ENCODE measurements at regions not wholly inside any gene's neighbourhood (a gene's known extent, or its start where the extent isn't known, plus 50 kb on each side); places are given as distances from the start of the nearest gene placed in this dataset.

GRCh38 chr6:165056292-165056691 is 253.1 kb downstream of the C6orf118 start:
- H2AFZ ChIP-seq (ENCODE audit: control insufficient read depth, low read length): no peak overlapping the region
- H3K27me3 ChIP-seq (ENCODE audit: control insufficient read depth, extremely low read depth, insufficient read depth, low read length): no peaks in the 10 kb centered on the region
- H3K36me3 ChIP-seq (ENCODE audit: control insufficient read depth in 2 of 2, extremely low read depth in 1 of 2, insufficient read depth in 2 of 2, low read length in 2 of 2): no peaks in the 10 kb centered on the region
- DNase-seq (ENCODE audit: low read depth, low spot score) (no peak), FAIRE-seq (no peak)
- H3K9me1 ChIP-seq (ENCODE audit: control insufficient read depth, extremely low read depth, insufficient read depth, low read length): no peaks in the 10 kb centered on the region
- no peaks in the 10 kb centered on the region for H3K4me1 ChIP-seq (ENCODE audit: control insufficient read depth, extremely low read depth, insufficient read depth, low read length)
- no peak overlapping the region for H3K4me3 ChIP-seq (ENCODE audit: control insufficient read depth in 2 of 3, extremely low read depth in 1 of 3, insufficient read depth in 2 of 3, low read depth in 1 of 3, low read length in 3 of 3)
- TF ChIP-seq EZH2 (IDR thresholded peaks at IDR 0.05; ENCODE audit: low read length) (no peak), CTCF (optimal IDR thresholded peaks at IDR 0.05 in 1 of 3, IDR thresholded peaks at IDR 0.05 in 1 of 3, conservative IDR thresholded peaks at IDR 0.05 in 1 of 3; ENCODE audit: extremely low read depth in 1 of 3, insufficient read depth in 2 of 3, low read length in 3 of 3) (no peak)
- no peaks in the 10 kb centered on the region for H4K20me1 ChIP-seq (ENCODE audit: control insufficient read depth, extremely low read depth, insufficient read depth, low read length)
- no peak overlapping the region for H3K4me2 ChIP-seq (ENCODE audit: control insufficient read depth, extremely low read depth, insufficient read depth, low read depth, low read length)
- peaks cover 2% of the 10 kb centered on the region for H3K9me3 ChIP-seq (ENCODE audit: control insufficient read depth, low read depth, low read length)
- dilution Hi-C loops (cut with MboI; ENCODE audit: extremely low pct_ligation_motif_present, low sequenced_read_pairs): no loop called here
- H3K79me2 ChIP-seq (ENCODE audit: control insufficient read depth, insufficient read depth, low read length): no peaks in the 10 kb centered on the region
- no peak overlapping the region for H3K9ac ChIP-seq (ENCODE audit: control insufficient read depth, extremely low read depth, insufficient read depth, low read length)
- H3K27ac ChIP-seq (ENCODE audit: control insufficient read depth, insufficient read depth, low read length): no peak overlapping the region

- Histone ChIP-seq H2AFZ (ENCODE audit: control insufficient read depth, low read length) (no peak overlapping the region), H3K79me2 (ENCODE audit: control insufficient read depth, insufficient read depth, low read length) (no peaks in the 10 kb centered on the region), H3K9me3 (ENCODE audit: control insufficient read depth, low read depth, low read length) (peaks cover 2% of the 10 kb centered on the region), H3K36me3 (ENCODE audit: control insufficient read depth in 2 of 2, extremely low read depth in 1 of 2, insufficient read depth in 2 of 2, low read length in 2 of 2) (no peaks in the 10 kb centered on the region), H3K4me2 (ENCODE audit: control insufficient read depth, extremely low read depth, insufficient read depth, low read depth, low read length) (no peak overlapping the region), H3K9ac (ENCODE audit: control insufficient read depth, extremely low read depth, insufficient read depth, low read length) (no peak overlapping the region), H3K4me3 (ENCODE audit: control insufficient read depth in 2 of 3, extremely low read depth in 1 of 3, insufficient read depth in 2 of 3, low read depth in 1 of 3, low read length in 3 of 3) (no peak overlapping the region), H3K9me1 (ENCODE audit: control insufficient read depth, extremely low read depth, insufficient read depth, low read length) (no peaks in the 10 kb centered on the region), H3K27me3 (ENCODE audit: control insufficient read depth, extremely low read depth, insufficient read depth, low read length) (no peaks in the 10 kb centered on the region), H3K4me1 (ENCODE audit: control insufficient read depth, extremely low read depth, insufficient read depth, low read length) (no peaks in the 10 kb centered on the region), H3K27ac (ENCODE audit: control insufficient read depth, insufficient read depth, low read length) (no peak overlapping the region), H4K20me1 (ENCODE audit: control insufficient read depth, extremely low read depth, insufficient read depth, low read length) (no peaks in the 10 kb centered on the region)
- TF ChIP-seq EZH2 (IDR thresholded peaks at IDR 0.05; ENCODE audit: low read length) (no peak), CTCF (optimal IDR thresholded peaks at IDR 0.05 in 1 of 3, IDR thresholded peaks at IDR 0.05 in 1 of 3, conservative IDR thresholded peaks at IDR 0.05 in 1 of 3; ENCODE audit: extremely low read depth in 1 of 3, insufficient read depth in 2 of 3, low read length in 3 of 3) (no peak)
- no peak for DNase-seq (ENCODE audit: low read depth, low spot score)
- dilution Hi-C loops (cut with MboI; ENCODE audit: extremely low pct_ligation_motif_present, low sequenced_read_pairs): no loop called here
- no peak for FAIRE-seq
Observed at GRCh38 chr6:165055231-165055630, 254.2 kb downstream of the C6orf118 start.

Measured in keratinocyte (primary cell).